ENCODE measurements at regions not wholly inside any gene's neighbourhood (a gene's known extent, or its start where the extent isn't known, plus 50 kb on each side); places are given as distances from the start of the nearest gene placed in this dataset.

DNA sequence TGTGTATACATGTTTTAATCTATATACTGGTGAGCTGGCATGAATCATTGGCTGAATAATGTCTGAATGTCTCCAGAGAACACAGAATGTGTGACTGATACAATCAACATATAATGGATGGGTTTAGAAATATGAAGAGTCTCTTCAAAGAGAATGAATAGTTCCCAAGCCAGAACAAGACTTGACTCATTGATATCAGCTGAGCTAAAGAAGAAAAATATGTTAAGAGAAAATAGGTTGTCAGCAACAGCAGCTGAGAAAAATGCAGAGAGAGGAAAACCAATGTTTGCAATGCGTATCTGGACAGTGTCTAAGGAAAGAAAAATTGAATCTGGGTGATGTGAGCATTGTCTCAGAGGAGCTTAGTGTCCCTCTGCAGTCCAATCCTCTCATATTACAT lies 1281.8 kb upstream of the TENM4 start:
- TF ChIP-seq, protein P1, sequence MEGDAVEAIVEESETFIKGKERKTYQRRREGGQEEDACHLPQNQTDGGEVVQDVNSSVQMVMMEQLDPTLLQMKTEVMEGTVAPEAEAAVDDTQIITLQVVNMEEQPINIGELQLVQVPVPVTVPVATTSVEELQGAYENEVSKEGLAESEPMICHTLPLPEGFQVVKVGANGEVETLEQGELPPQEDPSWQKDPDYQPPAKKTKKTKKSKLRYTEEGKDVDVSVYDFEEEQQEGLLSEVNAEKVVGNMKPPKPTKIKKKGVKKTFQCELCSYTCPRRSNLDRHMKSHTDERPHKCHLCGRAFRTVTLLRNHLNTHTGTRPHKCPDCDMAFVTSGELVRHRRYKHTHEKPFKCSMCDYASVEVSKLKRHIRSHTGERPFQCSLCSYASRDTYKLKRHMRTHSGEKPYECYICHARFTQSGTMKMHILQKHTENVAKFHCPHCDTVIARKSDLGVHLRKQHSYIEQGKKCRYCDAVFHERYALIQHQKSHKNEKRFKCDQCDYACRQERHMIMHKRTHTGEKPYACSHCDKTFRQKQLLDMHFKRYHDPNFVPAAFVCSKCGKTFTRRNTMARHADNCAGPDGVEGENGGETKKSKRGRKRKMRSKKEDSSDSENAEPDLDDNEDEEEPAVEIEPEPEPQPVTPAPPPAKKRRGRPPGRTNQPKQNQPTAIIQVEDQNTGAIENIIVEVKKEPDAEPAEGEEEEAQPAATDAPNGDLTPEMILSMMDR (IDR thresholded peaks at IDR 0.05; ENCODE audit: low read length) = no peak
- TF ChIP-seq EZH2 (IDR thresholded peaks at IDR 0.05; ENCODE audit: borderline replicate concordance, low read length) = no peak

Data from OCI-LY1 (cell line).